Lower lobe of right lung (tissue), 2 donors: ENCODE measurements at regions not wholly inside any gene's neighbourhood (a gene's known extent, or its start where the extent isn't known, plus 50 kb on each side); places are given as distances from the start of the nearest gene placed in this dataset.
A peak's percentile ranks its signal among the peaks of the same experiment; 100 is the strongest.
"Not testable (repeated sequence)": the region's sequence is repeated elsewhere in the genome, so short reads cannot be mapped to it uniquely, and the experiment has no call there.

Source experiments
- ATAC-seq, 2 donors: fragments of 200-7000 bp; cut with Tn5 transposase; one replicate each; pipeline ENCODE4 v1.9.1; 2020 to 2022; ENCODE audit warnings: mild to moderate bottlenecking in 2 of 2, moderate library complexity in 2 of 2
- DNase-seq: peaks from one replicate; pipeline ENCODE4 v3.0.0-alpha.2; 2020
- H3K27ac ChIP-seq: fragments of 200-600 bp; one replicate; pipeline ENCODE4 v1.8.0; 2022
- H3K27me3 ChIP-seq: fragments of 200-600 bp; one replicate; pipeline ENCODE4 v1.8.0; 2022; ENCODE audit warnings: low read depth
- H3K36me3 ChIP-seq: fragments of 200-600 bp; one replicate; pipeline ENCODE4 v1.8.0; 2022; ENCODE audit warnings: mild to moderate bottlenecking
- H3K4me1 ChIP-seq: fragments of 200-600 bp; one replicate; pipeline ENCODE4 v1.8.0; 2022
- H3K4me3 ChIP-seq: fragments of 200-600 bp; one replicate; pipeline ENCODE4 v1.8.0; 2022; ENCODE audit warnings: mild to moderate bottlenecking
- H3K9me3 ChIP-seq: fragments of 200-600 bp; one replicate; pipeline ENCODE4 v1.8.0; 2022
- intact Hi-C: fragments of 100-400 bp; cut with DNase I; formaldehyde crosslinking; loops from one replicate; pipeline ENCODE4 v1.11.0; 2022
- TF ChIP-seq, protein P1 (sequence below): fragments of 200-600 bp; IDR thresholded peaks from one replicate; pipeline ENCODE4 v1.8.0; 2022; ENCODE audit warnings: antibody characterized with exemption, mild to moderate bottlenecking
- donor health status: DM: no; HTN: yes; CAD: no; lungs with severe emphysema.

- TF ChIP-seq, protein P1, sequence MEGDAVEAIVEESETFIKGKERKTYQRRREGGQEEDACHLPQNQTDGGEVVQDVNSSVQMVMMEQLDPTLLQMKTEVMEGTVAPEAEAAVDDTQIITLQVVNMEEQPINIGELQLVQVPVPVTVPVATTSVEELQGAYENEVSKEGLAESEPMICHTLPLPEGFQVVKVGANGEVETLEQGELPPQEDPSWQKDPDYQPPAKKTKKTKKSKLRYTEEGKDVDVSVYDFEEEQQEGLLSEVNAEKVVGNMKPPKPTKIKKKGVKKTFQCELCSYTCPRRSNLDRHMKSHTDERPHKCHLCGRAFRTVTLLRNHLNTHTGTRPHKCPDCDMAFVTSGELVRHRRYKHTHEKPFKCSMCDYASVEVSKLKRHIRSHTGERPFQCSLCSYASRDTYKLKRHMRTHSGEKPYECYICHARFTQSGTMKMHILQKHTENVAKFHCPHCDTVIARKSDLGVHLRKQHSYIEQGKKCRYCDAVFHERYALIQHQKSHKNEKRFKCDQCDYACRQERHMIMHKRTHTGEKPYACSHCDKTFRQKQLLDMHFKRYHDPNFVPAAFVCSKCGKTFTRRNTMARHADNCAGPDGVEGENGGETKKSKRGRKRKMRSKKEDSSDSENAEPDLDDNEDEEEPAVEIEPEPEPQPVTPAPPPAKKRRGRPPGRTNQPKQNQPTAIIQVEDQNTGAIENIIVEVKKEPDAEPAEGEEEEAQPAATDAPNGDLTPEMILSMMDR, result no peak
- intact Hi-C loops, result no loop called here
- H3K27ac ChIP-seq, result no peak overlapping the region
These were observed 62.5 kb upstream of the TAMM41 start for GRCh38 chr3:11908981-11909698.

DNA sequence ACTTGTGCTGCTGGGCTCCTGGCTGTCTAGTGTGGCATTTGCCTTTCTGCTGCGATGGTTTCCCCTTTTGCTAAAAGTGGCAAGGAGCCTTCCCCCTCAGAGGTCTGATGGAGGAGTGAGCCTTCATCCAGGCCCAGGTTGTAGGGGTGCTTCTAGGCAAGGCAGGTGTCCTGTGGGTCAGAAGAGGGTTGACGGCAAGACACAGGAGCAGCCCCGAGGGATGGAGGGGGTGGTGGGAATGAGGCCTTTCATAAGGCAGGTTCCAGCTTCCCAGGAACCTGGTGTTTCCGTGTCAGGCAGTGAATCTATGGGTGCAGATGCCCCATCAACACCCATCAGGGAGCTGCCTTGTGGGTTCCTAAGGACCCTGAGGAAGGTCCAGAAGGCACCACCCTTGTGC is 63.0 kb upstream of the TAMM41 start:
- ATAC-seq (no peak), DNase-seq (no peak)
- Histone ChIP-seq H3K4me1 (no peaks in the 10 kb centered on the region), H3K36me3 (no peaks in the 10 kb centered on the region), H3K4me3 (no peak overlapping the region), H3K9me3 (no peaks in the 10 kb centered on the region), H3K27ac (no peak overlapping the region), H3K27me3 (no peaks in the 10 kb centered on the region)
- TF ChIP-seq, protein P1, result no peak
- intact Hi-C loops, result no loop called here

More at GRCh38 chr3:11908981-11909698, 62.5 kb upstream of the TAMM41 start:
- Histone ChIP-seq H3K27me3 (no peaks in the 10 kb centered on the region), H3K4me3 (no peak overlapping the region), H3K36me3 (no peaks in the 10 kb centered on the region), H3K4me1 (no peaks in the 10 kb centered on the region), H3K9me3 (no peaks in the 10 kb centered on the region)
- no peak for ATAC-seq
- DNase-seq, result no peak

DNA sequence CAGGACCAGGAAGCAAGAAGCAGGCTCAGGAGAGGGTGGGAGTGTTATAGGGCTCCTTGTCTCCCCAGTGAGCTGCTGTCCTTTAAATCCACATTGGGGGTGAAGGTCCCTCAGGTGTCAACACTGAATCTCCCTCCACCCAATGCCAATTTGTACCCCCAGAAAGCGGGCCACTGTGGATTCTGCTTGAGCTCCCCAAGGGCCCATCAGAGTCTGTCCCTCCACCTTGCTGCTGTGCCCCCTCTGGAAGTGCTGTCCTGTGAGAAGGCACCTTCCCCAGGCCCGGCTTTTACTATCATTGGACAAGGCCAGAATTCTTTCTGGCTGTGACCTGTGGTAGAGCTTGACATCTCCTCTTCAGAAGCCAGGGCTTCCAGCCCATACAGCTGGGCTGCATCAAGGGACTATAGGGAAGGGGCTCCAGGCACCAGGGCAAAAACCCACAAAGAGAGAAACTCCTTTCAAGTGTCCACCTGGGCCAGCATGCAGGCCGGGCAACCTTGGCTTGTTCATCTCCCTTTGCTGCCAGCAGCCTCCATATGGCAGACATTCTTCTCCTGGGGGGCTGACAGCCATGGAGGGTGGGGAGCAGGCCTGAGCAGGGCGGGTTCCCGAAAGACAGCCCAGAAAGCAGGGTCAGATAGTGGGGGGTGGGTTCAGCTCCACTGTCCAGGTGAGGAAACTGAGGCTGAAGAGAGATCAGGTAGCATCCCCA is 63.7 kb upstream of the TAMM41 start:
- ATAC-seq, H3K27ac ChIP-seq, intact Hi-C loops, H3K4me3 ChIP-seq, DNase-seq, H3K27me3 ChIP-seq, H3K36me3 ChIP-seq, H3K4me1 ChIP-seq, H3K9me3 ChIP-seq: not testable (repeated sequence)

DNA sequence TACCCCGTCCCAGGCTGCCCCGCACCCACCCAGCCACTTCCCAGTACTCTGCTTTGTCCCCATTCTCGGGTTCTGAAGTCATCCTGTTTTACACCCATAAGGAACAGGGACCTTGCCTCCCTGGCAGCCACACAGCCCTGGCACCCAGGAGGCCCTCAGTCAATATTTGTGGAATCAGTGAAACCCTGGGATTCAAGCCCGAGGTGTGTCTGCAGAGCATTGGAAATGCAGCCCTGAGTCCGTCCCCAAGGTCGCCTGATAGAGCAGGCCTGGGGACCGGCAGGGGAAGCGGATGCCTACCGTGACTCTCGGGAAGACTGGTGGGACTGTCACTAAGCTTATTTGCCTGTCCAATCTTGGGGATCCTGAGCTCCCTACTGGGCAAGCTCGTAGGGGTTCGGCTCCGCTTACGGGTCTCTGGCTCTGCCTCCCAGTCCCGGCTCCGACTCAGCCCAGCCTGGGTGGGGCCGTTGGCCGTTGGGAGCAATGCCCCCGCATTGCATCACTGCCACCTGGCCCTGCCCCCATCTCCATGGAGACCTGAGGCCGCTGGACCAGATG is 64.4 kb upstream of the TAMM41 start:
- ATAC-seq (peak in 1 of 2 donors; percentile 18), DNase-seq (no peak)
- Histone ChIP-seq H3K27me3 (no peaks in the 10 kb centered on the region), H3K9me3 (no peaks in the 10 kb centered on the region), H3K4me3 (no peak overlapping the region), H3K36me3 (no peaks in the 10 kb centered on the region), H3K4me1 (no peaks in the 10 kb centered on the region), H3K27ac (no peak overlapping the region)
- intact Hi-C loops, result no loop called here
- TF ChIP-seq, protein P1, result no peak

- H3K27ac ChIP-seq, DNase-seq, H3K9me3 ChIP-seq, H3K36me3 ChIP-seq, H3K4me1 ChIP-seq, H3K4me3 ChIP-seq, H3K27me3 ChIP-seq, intact Hi-C loops, ATAC-seq: not testable (repeated sequence)
These were observed 65.2 kb upstream of the TAMM41 start for GRCh38 chr3:11911887-11912286.

DNA sequence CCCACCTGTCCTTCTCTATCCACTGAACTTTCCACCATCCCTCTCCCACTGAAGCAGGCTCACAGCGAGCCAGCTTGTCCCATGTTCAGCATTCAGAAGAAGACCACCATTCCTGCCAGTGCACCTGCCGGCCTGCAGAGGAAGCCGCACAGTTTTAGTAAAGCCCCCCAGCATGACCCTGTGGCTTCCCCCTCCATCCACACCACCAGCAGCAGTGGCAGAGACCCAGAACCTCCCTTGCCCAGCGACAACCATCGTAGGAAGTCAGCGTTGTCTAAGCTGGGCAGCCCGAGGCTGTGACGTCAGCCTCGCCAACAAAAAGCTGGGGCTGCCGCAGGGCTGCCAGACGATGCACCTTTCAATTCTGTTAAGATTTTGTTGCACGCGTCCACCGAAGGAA is 66.6 kb upstream of the TAMM41 start:
- no peaks in the 10 kb centered on the region for H3K9me3 ChIP-seq
- no peaks in the 10 kb centered on the region for H3K36me3 ChIP-seq
- no peaks in the 10 kb centered on the region for H3K4me1 ChIP-seq
- DNase-seq (no peak), ATAC-seq (no peak)
- intact Hi-C loops, result no loop called here
- H3K4me3 ChIP-seq, result no peak overlapping the region
- TF ChIP-seq, protein P1, result no peak
- H3K27ac ChIP-seq, result no peak overlapping the region
- no peaks in the 10 kb centered on the region for H3K27me3 ChIP-seq
